Urinary bladder (tissue), 3 donors: ENCODE measurements at regions not wholly inside any gene's neighbourhood (a gene's known extent, or its start where the extent isn't known, plus 50 kb on each side); places are given as distances from the start of the nearest gene placed in this dataset.

Source experiments
- DNase-seq: peaks from one replicate; pipeline ENCODE4 v3.0.0-alpha.2; 2015; ENCODE audit errors: extremely low spot score
- H3K27ac ChIP-seq: one replicate; pipeline ENCODE4 v1.5.1; 2013; ENCODE audit warnings: low read depth, mild to moderate bottlenecking, moderate library complexity
- H3K36me3 ChIP-seq: one replicate; pipeline ENCODE4 v1.6.1; 2013; ENCODE audit warnings: mild to moderate bottlenecking, moderate library complexity; ENCODE audit not compliant: insufficient read depth
- H3K4me1 ChIP-seq: one replicate; pipeline ENCODE4 v1.6.1; 2013; ENCODE audit warnings: mild to moderate bottlenecking, moderate library complexity; ENCODE audit not compliant: insufficient read depth
- H3K4me3 ChIP-seq: one replicate; pipeline ENCODE4 v1.5.1; 2013; ENCODE audit warnings: low read depth, low read length
- WGBS: extraction: QIAGEN DNeasy Blood & Tissue Kit; methylation state at CpG from one replicate; pipeline ENCODE4 v1.1.7; 2013; 5-methylcytosine and 5-hydroxymethylcytosine counted together
- donor health status: healthy with polysubstance abuse.
- donor health status: healthy.

DNA sequence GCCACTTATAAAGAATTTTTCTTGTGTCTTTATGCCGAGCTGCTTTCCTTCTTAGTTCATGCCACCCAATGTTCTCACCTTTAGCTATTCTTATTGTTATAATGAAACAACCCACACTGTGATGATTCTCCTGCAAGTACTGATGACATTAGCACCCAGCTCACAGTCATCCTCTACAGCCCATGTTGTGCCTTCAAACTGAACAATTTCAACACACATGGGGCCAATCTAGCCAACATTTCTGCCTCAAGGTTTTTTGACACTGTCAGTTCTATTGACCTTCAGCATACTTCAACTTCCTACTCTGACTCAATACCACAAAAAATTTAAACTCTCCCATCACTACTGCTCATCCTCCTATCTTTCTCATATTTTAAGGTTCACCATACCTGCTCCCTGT, 752.4 kb downstream of the FGF9 start:
- 96% methylated on average over 1 of the region's 1 CpG for WGBS
- DNase-seq, result no peak
- Histone ChIP-seq H3K4me3 (no peak overlapping the region), H3K27ac (no peak overlapping the region), H3K36me3 (no peaks in the 10 kb centered on the region), H3K4me1 (no peaks in the 10 kb centered on the region)

DNA sequence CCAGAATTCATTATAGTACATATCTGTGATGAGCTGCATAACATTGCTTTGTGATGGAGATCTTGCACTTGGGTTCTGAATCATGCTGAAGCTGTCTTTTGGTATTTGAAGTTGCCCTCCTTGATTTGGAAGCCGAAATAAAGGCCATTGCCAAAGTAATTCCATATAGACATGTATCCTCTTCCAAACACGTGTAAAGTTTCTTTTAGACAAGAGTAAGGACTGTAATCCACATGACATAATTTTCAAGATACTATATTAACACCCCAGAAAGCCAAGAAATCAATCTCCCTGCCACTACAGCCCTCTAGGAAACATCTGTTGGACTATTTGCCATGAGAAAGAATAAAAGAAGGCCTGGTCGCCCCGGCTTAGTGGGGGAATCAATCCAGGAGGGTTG, 754.2 kb downstream of the FGF9 start:
- no peak for DNase-seq
- Histone ChIP-seq H3K4me1 (no peaks in the 10 kb centered on the region), H3K27ac (no peak overlapping the region), H3K4me3 (no peak overlapping the region), H3K36me3 (no peaks in the 10 kb centered on the region)
- 84% methylated on average over 4 of the region's 4 CpGs for WGBS

DNA sequence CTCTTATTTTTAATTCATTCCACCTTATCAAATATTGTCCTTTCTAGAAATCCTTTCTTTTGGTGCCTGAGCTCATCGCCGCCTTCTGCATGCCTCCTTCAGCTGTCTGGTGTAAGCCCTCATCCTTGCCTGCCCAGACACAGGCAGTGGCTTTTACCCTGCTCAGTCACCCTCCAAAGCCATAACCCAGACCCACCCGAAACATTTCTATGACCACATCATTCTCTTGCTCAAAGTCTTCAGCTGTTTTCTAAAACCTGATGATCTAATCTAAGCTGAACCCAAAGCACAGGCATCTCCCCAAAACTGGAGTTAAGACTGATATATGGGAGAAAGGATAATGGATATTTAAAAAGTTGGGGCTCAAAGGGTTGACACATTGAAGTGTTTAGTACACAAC, 753.7 kb upstream of the SGCG start:
- no peaks in the 10 kb centered on the region for H3K4me1 ChIP-seq
- 90% methylated on average over 3 of the region's 3 CpGs for WGBS

GRCh38 chr13:22427783-22428182, 753.0 kb upstream of the SGCG start:
- Histone ChIP-seq H3K4me1 (no peaks in the 10 kb centered on the region), H3K36me3 (no peaks in the 10 kb centered on the region), H3K4me3 (no peak overlapping the region), H3K27ac (no peak overlapping the region)
- no peak for DNase-seq
- WGBS, result 65% methylated on average over 6 of the region's 6 CpGs

More for the DNA sequence above, 753.7 kb upstream of the SGCG start:
- H3K4me3 ChIP-seq, result no peak overlapping the region
- DNase-seq, result no peak
- no peaks in the 10 kb centered on the region for H3K36me3 ChIP-seq
- H3K27ac ChIP-seq, result no peak overlapping the region

DNA sequence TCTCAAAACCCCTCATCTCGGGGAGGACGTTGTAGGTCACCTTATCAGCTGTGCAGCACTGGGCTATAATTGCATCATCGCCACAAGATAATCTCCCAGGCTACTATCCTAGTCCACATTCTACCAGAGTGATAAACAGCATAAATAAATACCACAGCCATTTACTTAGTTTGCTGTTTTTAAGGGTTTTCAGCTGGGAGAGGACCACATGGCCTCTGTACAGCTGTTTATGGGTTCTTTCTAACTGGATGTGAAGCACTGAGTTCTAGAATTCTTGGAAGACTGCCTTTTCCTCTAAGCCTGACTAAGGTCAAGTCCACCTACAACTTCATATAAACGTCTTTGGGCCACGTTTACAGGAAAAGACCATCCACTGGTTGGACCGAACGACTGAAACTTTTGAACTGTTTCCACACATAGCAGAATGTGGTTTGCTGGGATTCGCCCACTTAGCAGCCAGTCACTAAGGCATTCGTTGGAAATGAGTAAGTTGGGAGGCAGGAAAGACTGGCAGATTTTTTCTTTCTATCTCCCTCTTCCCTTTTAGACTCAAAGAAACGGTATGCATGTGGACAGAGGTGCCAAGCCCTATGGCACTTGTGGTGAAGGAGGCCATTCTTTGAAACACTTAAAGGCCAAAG, 752.5 kb upstream of the SGCG start:
- H3K36me3 ChIP-seq, result no peaks in the 10 kb centered on the region
- no peak overlapping the region for H3K4me3 ChIP-seq
- H3K27ac ChIP-seq, result no peak overlapping the region
- DNase-seq, result peak; percentile 33
- H3K4me1 ChIP-seq, result no peaks in the 10 kb centered on the region
- 31% methylated on average over 10 of the region's 10 CpGs for WGBS

- no peaks in the 10 kb centered on the region for H3K36me3 ChIP-seq
- DNase-seq, result no peak
- H3K27ac ChIP-seq, result no peak overlapping the region
- no peaks in the 10 kb centered on the region for H3K4me1 ChIP-seq
- no peak overlapping the region for H3K4me3 ChIP-seq
These were observed 748.1 kb upstream of the SGCG start for GRCh38 chr13:22432690-22433089.

DNA sequence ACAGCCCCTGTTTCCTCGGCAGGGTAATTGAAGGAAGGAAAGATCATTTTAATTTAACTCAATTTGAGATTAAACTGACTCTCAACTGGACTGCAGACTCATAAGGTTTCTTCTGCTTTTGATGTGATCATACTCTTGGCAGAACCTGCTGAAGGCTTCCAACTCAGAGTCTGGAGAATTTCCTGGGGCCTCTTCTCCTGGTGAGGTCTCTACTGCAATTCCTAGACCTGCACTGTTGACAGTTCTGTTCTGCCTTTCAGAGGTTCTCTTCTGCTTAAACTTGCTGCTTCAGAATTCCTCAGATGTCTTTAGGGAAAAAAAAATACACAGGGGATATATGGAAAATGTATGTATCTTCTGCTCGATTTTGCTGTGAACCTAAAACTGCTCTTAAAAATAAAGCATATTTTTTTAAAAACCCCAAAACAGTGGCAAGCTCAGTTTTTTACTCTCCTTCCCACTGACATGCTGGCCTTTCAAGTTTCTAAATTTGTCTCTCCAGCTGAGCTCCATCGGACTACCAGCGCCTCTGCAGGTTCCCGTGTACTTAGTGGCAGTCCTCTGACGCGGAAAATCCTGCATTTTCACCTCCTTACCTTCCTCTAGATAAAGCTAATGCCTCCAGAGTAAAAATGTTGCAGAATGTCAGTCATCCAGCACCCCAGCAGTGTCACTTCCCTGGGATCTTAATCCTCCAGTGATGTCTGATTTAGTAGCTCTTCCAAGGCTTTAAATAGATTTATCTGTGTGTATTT, 733.5 kb upstream of the SGCG start:
- Histone ChIP-seq H3K36me3 (no peaks in the 10 kb centered on the region), H3K27ac (no peak overlapping the region), H3K4me3 (no peak overlapping the region), H3K4me1 (no peaks in the 10 kb centered on the region)
- WGBS, result 26% methylated on average over 7 of the region's 7 CpGs
- DNase-seq, result no peak

DNA sequence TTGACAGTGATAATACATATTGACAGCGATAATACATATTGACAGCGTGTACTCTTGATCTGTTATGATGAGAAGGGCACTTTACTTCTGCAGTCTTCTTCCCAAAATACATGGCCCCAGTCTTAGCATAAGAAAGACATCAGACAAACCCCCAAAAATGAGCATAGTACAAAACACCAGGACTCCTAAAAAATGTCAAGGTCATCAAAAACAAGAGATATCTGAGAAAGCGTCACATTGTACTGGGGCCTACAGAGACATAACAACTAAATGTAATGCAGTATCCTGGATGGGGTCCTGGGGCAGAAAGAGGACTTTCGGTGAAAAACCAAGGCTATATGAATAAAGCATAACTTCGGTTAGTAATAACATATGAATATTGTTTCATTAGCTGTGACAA, 731.5 kb upstream of the SGCG start:
- Histone ChIP-seq H3K36me3 (no peaks in the 10 kb centered on the region), H3K4me1 (no peaks in the 10 kb centered on the region), H3K27ac (no peak overlapping the region), H3K4me3 (no peak overlapping the region)
- DNase-seq, result no peak
- 95% methylated on average over 5 of the region's 5 CpGs for WGBS

DNA sequence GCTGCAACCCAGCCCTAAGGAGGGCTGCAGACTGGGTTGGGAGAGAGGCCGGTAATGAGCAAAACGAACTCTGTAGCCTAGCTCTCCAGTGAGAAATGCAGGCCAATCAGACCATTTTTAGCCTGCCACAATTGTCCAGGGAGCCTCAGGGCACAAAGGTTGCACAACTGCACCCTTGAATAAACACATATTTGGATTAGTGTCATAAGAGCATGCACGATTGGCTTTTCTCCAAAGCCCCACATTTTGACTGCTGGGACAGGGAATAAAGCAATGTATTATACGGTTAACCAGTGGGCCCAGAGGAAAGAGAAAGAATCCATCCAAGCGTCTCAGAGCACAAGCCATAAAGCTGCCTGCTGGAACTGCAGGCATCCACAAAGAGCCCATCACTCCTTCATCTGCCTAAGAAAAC, 729.4 kb upstream of the SGCG start:
- H3K27ac ChIP-seq, result no peak overlapping the region
- DNase-seq, result no peak
- H3K4me1 ChIP-seq, result no peaks in the 10 kb centered on the region
- H3K4me3 ChIP-seq, result no peak overlapping the region
- 42% methylated on average over 5 of the region's 5 CpGs for WGBS
- no peaks in the 10 kb centered on the region for H3K36me3 ChIP-seq

DNA sequence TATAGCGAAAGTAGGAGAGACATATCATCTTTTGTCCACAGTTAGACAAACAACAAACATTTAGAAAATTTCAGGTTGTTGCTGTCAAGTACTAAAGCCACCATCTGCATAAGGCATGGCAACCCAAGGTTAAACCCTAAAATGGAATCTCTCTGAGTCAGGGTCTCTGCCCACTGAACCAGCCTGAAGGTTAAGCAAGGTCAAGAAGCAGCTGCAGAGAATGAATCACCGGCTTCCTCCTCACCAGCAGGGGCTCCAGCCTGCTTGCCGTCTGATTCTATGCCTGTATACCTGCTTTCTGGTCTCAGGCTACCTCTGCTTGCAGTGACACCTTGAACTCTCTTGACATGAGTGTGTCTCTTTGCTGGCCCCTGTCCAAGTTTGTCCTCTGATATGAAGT, 726.2 kb upstream of the SGCG start:
- no peak overlapping the region for H3K4me3 ChIP-seq
- H3K36me3 ChIP-seq, result no peaks in the 10 kb centered on the region
- no peak overlapping the region for H3K27ac ChIP-seq
- DNase-seq, result no peak
- 78% methylated on average over 3 of the region's 3 CpGs for WGBS
- H3K4me1 ChIP-seq, result no peaks in the 10 kb centered on the region

DNA sequence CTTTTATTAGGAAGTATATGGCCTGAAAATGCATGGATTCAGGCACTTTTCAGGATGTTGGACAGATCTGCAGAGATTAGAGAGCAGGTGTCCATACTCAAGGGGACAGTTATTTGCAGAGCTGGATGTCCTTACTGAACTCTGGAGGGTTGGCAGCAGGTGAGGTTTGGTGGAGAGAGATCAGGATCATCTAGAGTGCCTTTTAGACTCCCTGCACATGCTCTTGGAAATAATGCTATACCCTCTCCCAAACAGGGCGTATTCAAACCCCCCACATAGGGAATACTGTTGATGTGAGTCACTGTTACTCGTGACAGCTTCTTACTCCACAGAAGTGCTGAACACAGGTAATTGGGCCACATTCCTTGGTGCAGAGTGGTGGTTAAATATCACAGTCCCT, 725.7 kb upstream of the SGCG start:
- 85% methylated on average over 2 of the region's 2 CpGs for WGBS
- Histone ChIP-seq H3K4me1 (no peaks in the 10 kb centered on the region), H3K4me3 (no peak overlapping the region), H3K36me3 (no peaks in the 10 kb centered on the region), H3K27ac (no peak overlapping the region)
- DNase-seq, result no peak

DNA sequence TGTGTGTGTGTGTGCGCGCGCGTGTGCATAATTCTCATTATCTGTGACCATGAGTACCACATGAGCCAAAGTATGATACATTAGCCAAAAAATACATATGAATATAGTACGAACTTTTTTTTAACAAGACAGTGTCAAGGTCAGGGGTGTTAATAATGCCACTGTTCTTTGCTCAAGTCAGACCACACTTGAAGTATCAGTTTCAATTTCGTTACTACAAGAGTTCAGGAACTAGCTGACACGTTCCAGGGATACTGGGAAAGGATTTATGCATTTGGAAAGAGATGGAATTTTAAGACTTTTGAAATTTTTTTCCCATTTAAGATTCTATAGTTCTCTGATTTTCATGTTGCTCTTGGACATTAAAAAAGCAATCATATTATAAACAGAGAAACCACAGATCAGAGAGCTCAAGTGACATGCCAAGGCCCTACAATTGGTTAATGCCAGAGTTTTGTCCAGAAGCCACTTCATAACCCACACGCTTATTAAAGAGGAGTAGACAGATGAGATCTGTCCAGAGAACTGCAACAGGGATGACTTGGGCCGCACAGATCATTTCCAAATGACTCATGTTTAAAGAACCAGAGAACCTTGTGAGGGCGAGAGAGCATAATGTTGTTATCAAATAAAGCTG, 718.8 kb upstream of the SGCG start:
- no peak for DNase-seq
- no peak overlapping the region for H3K4me3 ChIP-seq
- WGBS, result 44% methylated on average over 10 of the region's 10 CpGs
- H3K4me1 ChIP-seq, result no peaks in the 10 kb centered on the region
- no peaks in the 10 kb centered on the region for H3K36me3 ChIP-seq
- H3K27ac ChIP-seq, result no peak overlapping the region

GRCh38 chr13:22463089-22463488, 717.7 kb upstream of the SGCG start:
- DNase-seq, result no peak
- no peak overlapping the region for H3K27ac ChIP-seq
- no peak overlapping the region for H3K4me3 ChIP-seq
- no peaks in the 10 kb centered on the region for H3K36me3 ChIP-seq
- no peaks in the 10 kb centered on the region for H3K4me1 ChIP-seq
- WGBS, result 58% methylated on average over 2 of the region's 2 CpGs

- 39% methylated on average over 1 of the region's 1 CpG for WGBS
- no peak overlapping the region for H3K4me3 ChIP-seq
- no peaks in the 10 kb centered on the region for H3K36me3 ChIP-seq
- H3K4me1 ChIP-seq, result no peaks in the 10 kb centered on the region
- no peak overlapping the region for H3K27ac ChIP-seq
- no peak for DNase-seq
These were observed 712.7 kb upstream of the SGCG start for GRCh38 chr13:22468045-22468444.
